Peyer's patch (tissue), 4 donors: ENCODE measurements at regions not wholly inside any gene's neighbourhood (a gene's known extent, or its start where the extent isn't known, plus 50 kb on each side); places are given as distances from the start of the nearest gene placed in this dataset.

Experiments
- CTCF ChIP-seq, 6 experiments: fragments of 450-650 bp in 4 of 6; fragments of 200-600 bp in 2 of 6; sonication (generic) in 1 of 6; IDR thresholded peaks; one replicate each; pipeline ENCODE4 v1.5.1; 2017 to 2019; ENCODE audit warnings: antibody characterized with exemption in 6 of 6, mild to moderate bottlenecking in 3 of 6, moderate library complexity in 1 of 6
- POLR2A ChIP-seq, 2 donors: fragments of 450-650 bp; IDR thresholded peaks; one replicate each; pipeline ENCODE4 v1.5.1; 2017; ENCODE audit warnings: antibody characterized with exemption in 2 of 2, mild to moderate bottlenecking in 2 of 2, moderate library complexity in 2 of 2

GRCh38 chr15:23855947-23856346 lies 168.8 kb upstream of the NDN start:
- TF ChIP-seq CTCF (IDR thresholded peaks at IDR 0.05) (no peak), POLR2A (IDR thresholded peaks at IDR 0.05) (no peak)
